DND-41 (cell line): ENCODE measurements at regions not wholly inside any gene's neighbourhood (a gene's known extent, or its start where the extent isn't known, plus 50 kb on each side); places are given as distances from the start of the nearest gene placed in this dataset.

Experiments
- CTCF ChIP-seq: IDR thresholded peaks from 2 replicates; pipeline ENCODE4 v1.5.1; 2012; ENCODE audit warnings: borderline replicate concordance, low read length, moderate library complexity, mild to moderate bottlenecking; ENCODE audit not compliant: poor library complexity, severe bottlenecking; ENCODE audit errors: extremely low read depth
- EZH2 ChIP-seq: IDR thresholded peaks from 3 replicates; pipeline ENCODE4 v1.6.1; 2012; ENCODE audit warnings: borderline replicate concordance, low read depth, mild to moderate bottlenecking, moderate library complexity, low read length, inconsistent platforms; ENCODE audit not compliant: severe bottlenecking

GRCh38 chr9:80387828-80388227, 816.1 kb downstream of the TLE4 start:
- TF ChIP-seq CTCF (no peak), EZH2 (no peak)
